ENCODE measurements at regions not wholly inside any gene's neighbourhood (a gene's known extent, or its start where the extent isn't known, plus 50 kb on each side); places are given as distances from the start of the nearest gene placed in this dataset.

GRCh38 chr11:96622026-96622634 lies 232.3 kb downstream of the JRKL start:
- no peak for DNase-seq
- H3K27ac Mint-ChIP-seq, result no peak overlapping the region

GRCh38 chr11:96624126-96624525 lies 234.3 kb downstream of the JRKL start:
- Mint-ChIP-seq H3K9me3 (peaks cover 0 to 17% (median 10%) of the 10 kb centered on the region in 7 donors), H3K27me3 (ENCODE audit: low read depth in 3 of 3) (peaks cover 0 to 2% (median 0%) of the 10 kb centered on the region in 3 donors), H3K4me1 (no peaks in the 10 kb centered on the region), H3K36me3 (no peaks in the 10 kb centered on the region), H3K4me3 (no peak overlapping the region), H3K27ac (no peak overlapping the region)
- Histone ChIP-seq H3K27me3 (ENCODE audit: control insufficient read depth in 2 of 2, insufficient read depth in 2 of 2, low read length in 2 of 2) (no peaks in the 10 kb centered on the region), H3K4me3 (replicated peaks in 1 of 3; ENCODE audit: low read depth in 2 of 3, low read length in 3 of 3) (no peak overlapping the region), H3K9ac (ENCODE audit: insufficient read depth, low read length, poor library complexity, severe bottlenecking) (no peak overlapping the region), H3K9me3 (replicated peaks in 1 of 2; ENCODE audit: control insufficient read depth in 1 of 2, insufficient read depth in 1 of 2, low read length in 2 of 2) (peaks cover 0 to 16% of the 10 kb centered on the region in 2 donors), H3K27ac (ENCODE audit: low read depth in 1 of 2, low read length in 2 of 2) (no peak overlapping the region), H2AFZ (ENCODE audit: insufficient read depth, low read depth, low read length, poor library complexity, severe bottlenecking) (no peak overlapping the region), H3K79me2 (ENCODE audit: insufficient read depth, low read length) (no peaks in the 10 kb centered on the region), H4K20me1 (ENCODE audit: insufficient read depth, low read length) (no peaks in the 10 kb centered on the region), H3K4me2 (replicated peaks; ENCODE audit: extremely low read depth, low read length, poor library complexity, severe bottlenecking) (no peak overlapping the region), H3K36me3 (replicated peaks in 1 of 2; ENCODE audit: control insufficient read depth in 1 of 2, insufficient read depth in 2 of 2, low read length in 2 of 2) (no peaks in the 10 kb centered on the region), H3K4me1 (ENCODE audit: control insufficient read depth in 1 of 2, insufficient read depth in 2 of 2, low read length in 2 of 2) (no peaks in the 10 kb centered on the region)
- no peak for DNase-seq
- no CpG with 5 or more reads among the region's 2 CpGs for WGBS (ENCODE audit: insufficient coverage)
- intact Hi-C loops (cut with micrococcal nuclease), result no loop called here
- TF ChIP-seq CTCF (IDR thresholded peaks at IDR 0.05), result no peak

More at GRCh38 chr11:96622026-96622634, 232.3 kb downstream of the JRKL start:
- Histone ChIP-seq H3K27me3 (ENCODE audit: control insufficient read depth in 2 of 2, insufficient read depth in 2 of 2, low read length in 2 of 2) (no peaks in the 10 kb centered on the region), H3K79me2 (ENCODE audit: insufficient read depth, low read length) (no peaks in the 10 kb centered on the region), H3K4me2 (replicated peaks; ENCODE audit: extremely low read depth, low read length, poor library complexity, severe bottlenecking) (no peak overlapping the region), H3K9me3 (replicated peaks in 1 of 2; ENCODE audit: control insufficient read depth in 1 of 2, insufficient read depth in 1 of 2, low read length in 2 of 2) (peaks cover 0 to 11% of the 10 kb centered on the region in 2 donors), H3K4me1 (ENCODE audit: control insufficient read depth in 1 of 2, insufficient read depth in 2 of 2, low read length in 2 of 2) (no peaks in the 10 kb centered on the region), H3K9ac (ENCODE audit: insufficient read depth, low read length, poor library complexity, severe bottlenecking) (no peak overlapping the region), H3K36me3 (replicated peaks in 1 of 2; ENCODE audit: control insufficient read depth in 1 of 2, insufficient read depth in 2 of 2, low read length in 2 of 2) (no peaks in the 10 kb centered on the region), H2AFZ (ENCODE audit: insufficient read depth, low read depth, low read length, poor library complexity, severe bottlenecking) (no peak overlapping the region), H4K20me1 (ENCODE audit: insufficient read depth, low read length) (no peaks in the 10 kb centered on the region), H3K4me3 (replicated peaks in 1 of 3; ENCODE audit: low read depth in 2 of 3, low read length in 3 of 3) (no peak overlapping the region), H3K27ac (ENCODE audit: low read depth in 1 of 2, low read length in 2 of 2) (no peak overlapping the region)
- no peak for TF ChIP-seq CTCF (IDR thresholded peaks at IDR 0.05)
- intact Hi-C loops (cut with micrococcal nuclease), result no loop called here
- no peaks in the 10 kb centered on the region for H3K36me3 Mint-ChIP-seq
- WGBS (ENCODE audit: insufficient coverage), result no CpG with 5 or more reads among the region's 6 CpGs
- H3K27me3 Mint-ChIP-seq (ENCODE audit: low read depth in 3 of 3), result peaks cover 0 to 2% (median 0%) of the 10 kb centered on the region in 3 donors
- peaks cover 0 to 17% (median 7%) of the 10 kb centered on the region in 7 donors for H3K9me3 Mint-ChIP-seq
- no peaks in the 10 kb centered on the region for H3K4me1 Mint-ChIP-seq
- H3K4me3 Mint-ChIP-seq, result no peak overlapping the region

Measured in CD14-positive monocyte (primary cell).